Natural killer cell (primary cell): ENCODE measurements at regions not wholly inside any gene's neighbourhood (a gene's known extent, or its start where the extent isn't known, plus 50 kb on each side); places are given as distances from the start of the nearest gene placed in this dataset.
A peak's percentile ranks its signal among the peaks of the same experiment; 100 is the strongest.

Source experiments
- ATAC-seq, 3 donors: fragments of 150-1000 bp in 2 of 3; fragments of 200-7000 bp in 1 of 3; cut with Tn5 transposase; 1 replicate in 1 of 3; 2 replicates in 2 of 3; pipeline ENCODE4 v1.10.0; 2021; ENCODE audit warnings: mild to moderate bottlenecking in 2 of 3, moderate library complexity in 2 of 3
- DNase-seq, 2 donors: peaks; one replicate each; pipeline versions ENCODE4 v3.0.0 to v3.0.0-alpha.2; 2013 to 2021; ENCODE audit warnings: mixed read lengths in 1 of 2
- H3K27ac ChIP-seq: one replicate; pipeline ENCODE4 v1.5.1; 2013; ENCODE audit warnings: mild to moderate bottlenecking, low read length
- H3K27me3 ChIP-seq: one replicate; pipeline ENCODE4 v1.6.1; 2013; ENCODE audit warnings: low read length; ENCODE audit not compliant: control insufficient read depth, insufficient read depth
- H3K36me3 ChIP-seq: one replicate; pipeline ENCODE4 v1.6.1; 2013; ENCODE audit warnings: low read length; ENCODE audit not compliant: control insufficient read depth, insufficient read depth
- H3K4me1 ChIP-seq: one replicate; pipeline ENCODE4 v1.6.1; 2013; ENCODE audit warnings: low read length; ENCODE audit not compliant: control insufficient read depth, insufficient read depth
- H3K4me3 ChIP-seq: one replicate; pipeline ENCODE4 v1.5.1; 2013; ENCODE audit warnings: low read length
- H3K9me3 ChIP-seq: one replicate; pipeline ENCODE4 v1.6.1; 2013; ENCODE audit warnings: low read length; ENCODE audit not compliant: control insufficient read depth, insufficient read depth
- H3K27ac Mint-ChIP-seq, 2 donors: one replicate each; pipeline ENCODE4 v1.8.0; 2022; ENCODE audit warnings: mild to moderate bottlenecking in 2 of 2, mixed read lengths in 2 of 2, moderate library complexity in 1 of 2
- H3K27me3 Mint-ChIP-seq, 2 donors: one replicate each; pipeline ENCODE4 v1.8.0; 2022; ENCODE audit warnings: low read depth in 2 of 2, mixed read lengths in 2 of 2
- H3K36me3 Mint-ChIP-seq: one replicate; pipeline ENCODE4 v1.8.0; 2022; ENCODE audit warnings: mixed read lengths
- H3K4me1 Mint-ChIP-seq, 2 donors: one replicate each; pipeline ENCODE4 v1.8.0; 2022; ENCODE audit warnings: mixed read lengths in 2 of 2
- H3K4me3 Mint-ChIP-seq: one replicate; pipeline ENCODE4 v1.8.0; 2022; ENCODE audit warnings: mild to moderate bottlenecking, moderate library complexity, mixed read lengths
- H3K9me3 Mint-ChIP-seq, 2 donors: one replicate each; pipeline ENCODE4 v1.8.0; 2022; ENCODE audit warnings: mixed read lengths in 2 of 2
- CTCF ChIP-seq: fragments of 200-600 bp; IDR thresholded peaks from one replicate; pipeline ENCODE4 v1.8.0; 2022; ENCODE audit warnings: antibody characterized with exemption
- WGBS: methylation state at CpG from one replicate; pipeline ENCODE4 v1.1.7; 2013; ENCODE audit warnings: missing lambda C conversion rate; ENCODE audit not compliant: insufficient coverage; 5-methylcytosine and 5-hydroxymethylcytosine counted together
- intact Hi-C: fragments of 100-400 bp; cut with micrococcal nuclease; formaldehyde crosslinking; loops from one replicate; pipeline ENCODE4 v1.14.2; 2022

GRCh38 chr1:54488065-54488750, 59.8 kb upstream of the ACOT11 start:
- DNase-seq = peak; percentile 78 to 88
- H3K4me1 Mint-ChIP-seq = peaks cover 48 to 55% of the 10 kb centered on the region in 2 donors
- under 1% methylated on average over 57 of the region's 62 CpGs for WGBS

GRCh38 chr1:54487571-54488050, 60.4 kb upstream of the ACOT11 start:
- H3K36me3 ChIP-seq = no peaks in the 10 kb centered on the region
- WGBS = 29% methylated on average over 21 of the region's 21 CpGs
- no peak for TF ChIP-seq CTCF
- H3K27me3 Mint-ChIP-seq = peaks cover 6 to 8% of the 10 kb centered on the region in 2 donors
- peak overlapping the region; percentile 24 for H3K4me3 ChIP-seq
- H3K27ac Mint-ChIP-seq = peak overlapping the region; percentile 81 to 92
- H3K9me3 ChIP-seq = no peaks in the 10 kb centered on the region
- H3K4me1 Mint-ChIP-seq = peaks cover 48 to 55% of the 10 kb centered on the region in 2 donors
- peaks cover 58% of the 10 kb centered on the region for H3K4me1 ChIP-seq
- intact Hi-C loops = loop anchor here (1.0 to 10.0 kb wide), 4 partner anchors 80 to 435 kb away; partner anchors contain the start of genes CYB5RL, MRPL37, TCEANC2 and TMEM59
- H3K9me3 Mint-ChIP-seq = no peaks in the 10 kb centered on the region
- peak overlapping the region; percentile 68 for H3K27ac ChIP-seq
- H3K27me3 ChIP-seq = peaks cover 7% of the 10 kb centered on the region
- peak overlapping the region; percentile 89 for H3K4me3 Mint-ChIP-seq
- DNase-seq = peak in 1 of 2 donors; percentile 25
- no peak for ATAC-seq
- H3K36me3 Mint-ChIP-seq = no peaks in the 10 kb centered on the region

More at GRCh38 chr1:54488065-54488750, 59.8 kb upstream of the ACOT11 start:
- H3K4me3 ChIP-seq = peak overlapping the region; percentile 58
- Mint-ChIP-seq H3K27ac (peak overlapping the region; percentile 81 to 92), H3K4me3 (peak overlapping the region; percentile 89), H3K9me3 (no peaks in the 10 kb centered on the region), H3K27me3 (peaks cover 6 to 9% of the 10 kb centered on the region in 2 donors), H3K36me3 (no peaks in the 10 kb centered on the region)
- peaks cover 7% of the 10 kb centered on the region for H3K27me3 ChIP-seq
- no peak for TF ChIP-seq CTCF
- peaks cover 52% of the 10 kb centered on the region for H3K4me1 ChIP-seq
- peak; percentile 59 to 74 (median 72) for ATAC-seq
- no peaks in the 10 kb centered on the region for H3K36me3 ChIP-seq
- intact Hi-C loops = loop anchor here (2.0 to 10.0 kb wide), 3 partner anchors 283 to 435 kb away; partner anchors contain the start of genes CYB5RL, MRPL37, TCEANC2 and TMEM59
- no peaks in the 10 kb centered on the region for H3K9me3 ChIP-seq
- H3K27ac ChIP-seq = peak overlapping the region; percentile 70

GRCh38 chr1:54486907-54487306, 61.1 kb upstream of the ACOT11 start:
- no peak for ATAC-seq
- DNase-seq = peak in 1 of 2 donors; percentile 34
- H3K4me3 ChIP-seq = no peak overlapping the region
- H3K27me3 ChIP-seq = peaks cover 7% of the 10 kb centered on the region
- Mint-ChIP-seq H3K9me3 (no peaks in the 10 kb centered on the region), H3K4me3 (peak overlapping the region; percentile 89), H3K27me3 (peaks cover 6 to 8% of the 10 kb centered on the region in 2 donors), H3K4me1 (peaks cover 50 to 61% of the 10 kb centered on the region in 2 donors), H3K36me3 (no peaks in the 10 kb centered on the region), H3K27ac (peak overlapping the region; percentile 81 to 92)
- H3K4me1 ChIP-seq = peaks cover 65% of the 10 kb centered on the region
- H3K27ac ChIP-seq = peak overlapping the region; percentile 68
- TF ChIP-seq CTCF = no peak
- no peaks in the 10 kb centered on the region for H3K36me3 ChIP-seq
- WGBS = 8% methylated on average over 7 of the region's 8 CpGs
- intact Hi-C loops = loop anchor here (1.0 to 10.0 kb wide), 3 partner anchors 80 to 320 kb away; partner anchors contain the start of genes CYB5RL and MRPL37
- no peaks in the 10 kb centered on the region for H3K9me3 ChIP-seq
